ENCODE measurements at regions not wholly inside any gene's neighbourhood (a gene's known extent, or its start where the extent isn't known, plus 50 kb on each side); places are given as distances from the start of the nearest gene placed in this dataset.

DNA sequence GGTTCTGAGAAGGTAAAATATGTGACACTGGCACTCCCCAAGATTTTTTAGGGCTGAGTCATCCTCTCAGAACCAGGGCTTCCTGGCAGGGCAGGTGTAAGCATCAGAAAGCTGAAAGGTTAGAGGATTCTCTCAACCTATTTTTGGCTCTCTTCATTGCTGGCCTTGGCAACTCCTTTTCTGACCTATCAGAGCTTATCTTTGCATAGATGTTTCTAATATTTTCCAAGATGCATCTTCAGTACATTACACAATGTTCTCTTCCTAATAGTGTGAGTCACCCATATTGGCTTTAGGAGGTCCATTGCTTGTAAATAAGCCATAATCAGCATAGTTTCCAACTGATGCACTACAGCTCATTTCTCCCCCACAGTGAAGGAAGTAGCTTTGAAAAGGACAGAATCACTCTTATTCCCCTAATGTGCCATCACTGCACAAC lies 2008.4 kb upstream of the PIK3C3 start:
- TF ChIP-seq EZH2 (IDR thresholded peaks at IDR 0.05; ENCODE audit: borderline replicate concordance, low read length) = no peak
- TF ChIP-seq CTCF (IDR thresholded peaks at IDR 0.05; ENCODE audit: low read length) = no peak
